Stimulated activated CD8-positive, alpha-beta memory T cell treated with anti-CD3 and anti-CD28 coated beads, Interleukin-15, amount 100 ng/mL, for 24 hours (primary cell): ENCODE measurements at regions not wholly inside any gene's neighbourhood (a gene's known extent, or its start where the extent isn't known, plus 50 kb on each side); places are given as distances from the start of the nearest gene placed in this dataset.
"Not testable (repeated sequence)": the region's sequence is repeated elsewhere in the genome, so short reads cannot be mapped to it uniquely, and the experiment has no call there.

Experiments used
- DNase-seq: peaks from one replicate; pipeline ENCODE4 v3.0.0-alpha.2; 2020; ENCODE audit warnings: low read depth

- not testable (repeated sequence) for DNase-seq
Measured at GRCh38 chr3:94412936-94413335, 350.1 kb downstream of the NSUN3 start.

DNA sequence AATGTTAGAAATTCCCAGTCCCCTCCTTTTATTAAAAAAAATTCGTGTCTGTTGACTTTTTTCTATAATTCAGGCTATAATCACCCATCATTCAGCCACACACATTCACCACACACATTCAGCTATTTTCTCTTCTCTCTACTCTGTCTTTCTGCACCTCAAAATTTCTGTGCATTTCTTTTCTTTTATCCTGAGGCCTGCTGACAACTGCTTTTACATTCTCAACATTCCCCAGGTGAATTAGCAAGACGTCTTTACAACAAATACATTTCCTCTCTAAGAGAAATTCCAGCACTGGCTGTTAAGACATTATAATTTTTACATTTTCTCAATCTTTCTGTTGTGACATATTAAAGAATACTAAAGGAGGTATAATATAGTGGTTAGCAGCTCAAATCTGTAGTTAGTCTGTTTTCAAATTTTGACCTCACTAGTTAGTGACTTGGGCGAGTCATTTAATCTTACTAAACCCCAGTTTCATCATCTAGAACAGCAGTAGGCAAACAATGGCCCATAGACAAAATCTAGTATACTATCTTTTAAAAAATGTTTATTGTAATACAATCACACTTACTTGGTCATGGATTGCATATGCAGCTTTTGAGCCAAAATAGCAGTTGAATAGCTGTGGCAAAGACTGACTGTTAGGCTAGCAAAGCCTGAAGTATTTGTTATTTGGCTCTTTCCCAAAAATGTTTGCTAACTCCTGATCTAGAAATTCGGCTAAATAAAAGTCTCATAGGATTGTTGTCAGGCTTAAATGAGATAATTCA lies 350.7 kb downstream of the NSUN3 start:
- no peak for DNase-seq

DNA sequence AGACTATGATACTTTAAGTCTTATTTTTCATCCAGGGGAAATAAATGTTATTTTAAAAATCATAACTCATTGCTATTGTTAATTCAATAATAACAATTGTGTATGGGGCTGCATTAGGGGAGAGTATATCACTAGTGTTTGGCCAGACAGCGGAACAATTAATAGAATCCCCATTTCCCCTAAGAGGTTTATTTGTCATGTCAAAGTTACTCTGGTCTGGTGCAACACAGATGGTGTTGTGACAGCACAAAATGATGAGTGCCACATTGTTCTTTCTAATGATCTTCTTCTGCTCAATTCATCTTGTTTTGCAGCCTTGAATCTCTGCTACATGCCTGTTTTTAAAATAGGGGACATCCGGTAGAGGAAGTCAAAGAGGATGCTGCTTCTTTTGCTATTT lies 351.6 kb downstream of the NSUN3 start:
- no peak for DNase-seq

GRCh38 chr3:94416768-94417167 lies 353.9 kb downstream of the NSUN3 start:
- DNase-seq: no peak

DNA sequence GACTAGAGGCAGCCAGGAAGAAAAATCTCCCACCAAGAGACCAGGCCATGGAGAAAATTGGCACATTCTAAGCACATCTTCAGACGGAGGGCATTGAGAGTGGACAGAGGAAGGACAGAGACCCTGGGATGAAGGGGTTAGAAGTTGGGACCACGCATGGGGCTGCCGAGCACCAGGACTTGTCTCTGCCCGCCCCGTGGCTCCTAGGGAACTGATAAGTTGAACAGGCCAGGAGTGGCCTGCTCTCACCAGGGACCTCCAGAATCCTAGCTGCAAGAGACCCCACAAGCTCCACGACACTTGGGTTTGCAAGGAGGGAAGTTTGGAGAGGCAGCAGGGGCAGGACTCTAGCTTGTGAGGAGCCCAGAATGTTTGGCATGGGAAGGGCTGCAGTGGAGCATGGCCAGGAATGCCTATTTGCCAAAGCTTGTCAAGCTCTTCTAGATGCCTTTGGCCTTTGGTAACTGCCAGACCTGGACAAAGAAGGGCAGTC lies 355.1 kb downstream of the NSUN3 start:
- no peak for DNase-seq

- DNase-seq: no peak
Measured at GRCh38 chr3:94420931-94421330, 358.1 kb downstream of the NSUN3 start.

- no peak for DNase-seq
Measured at GRCh38 chr3:94423578-94423977, 360.7 kb downstream of the NSUN3 start.

DNA sequence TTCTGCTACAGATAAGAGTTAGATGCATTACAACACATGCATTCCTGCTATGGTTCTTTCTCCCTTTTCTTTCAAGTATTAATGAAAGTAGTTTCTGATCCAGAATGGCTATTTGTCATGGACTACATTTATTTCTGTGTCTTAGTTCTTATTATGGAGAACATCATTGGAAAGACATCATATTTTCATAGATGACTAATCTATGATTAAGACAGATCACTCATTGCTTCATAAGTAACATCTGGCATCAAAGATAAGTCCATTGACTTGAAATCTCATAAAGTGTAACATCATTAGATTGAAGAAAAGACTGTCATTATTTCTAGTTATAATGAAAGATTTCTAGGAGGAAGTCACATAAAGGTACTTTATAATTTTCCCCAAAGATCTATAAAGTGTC lies 366.7 kb downstream of the NSUN3 start:
- DNase-seq: no peak

DNA sequence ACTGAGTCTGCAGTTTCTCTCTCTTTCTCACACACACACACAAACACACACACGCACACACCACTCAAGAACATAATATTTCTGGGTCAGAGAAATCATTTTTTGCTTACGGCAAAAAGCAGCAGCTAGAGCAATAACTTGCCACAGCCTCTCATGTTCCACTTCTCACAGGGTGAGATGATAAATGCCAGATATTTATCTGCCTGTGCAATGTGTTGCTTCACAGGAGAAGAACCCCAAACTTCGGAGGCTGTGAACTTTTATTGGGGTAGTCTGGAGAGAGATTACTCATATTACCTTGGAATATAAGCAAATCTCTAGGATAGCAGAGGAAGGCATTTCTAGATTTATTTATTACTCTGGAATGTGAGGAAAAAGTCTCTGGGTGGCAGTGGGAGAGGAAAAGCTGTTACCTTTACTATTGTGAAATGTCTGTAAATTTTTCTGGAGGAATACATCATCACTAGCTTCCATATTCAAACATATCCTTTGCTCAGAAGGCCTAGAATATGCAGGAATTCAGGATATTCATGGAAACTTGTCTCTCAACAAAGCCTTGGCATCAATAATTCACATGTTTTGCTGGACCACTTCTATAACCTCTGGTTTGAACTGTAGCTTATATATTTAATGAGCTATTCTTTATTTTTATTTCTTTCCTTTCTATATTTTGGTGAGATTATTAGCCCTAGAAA lies 369.2 kb downstream of the NSUN3 start:
- no peak for DNase-seq

GRCh38 chr3:94433811-94434210 lies 370.9 kb downstream of the NSUN3 start:
- no peak for DNase-seq

DNA sequence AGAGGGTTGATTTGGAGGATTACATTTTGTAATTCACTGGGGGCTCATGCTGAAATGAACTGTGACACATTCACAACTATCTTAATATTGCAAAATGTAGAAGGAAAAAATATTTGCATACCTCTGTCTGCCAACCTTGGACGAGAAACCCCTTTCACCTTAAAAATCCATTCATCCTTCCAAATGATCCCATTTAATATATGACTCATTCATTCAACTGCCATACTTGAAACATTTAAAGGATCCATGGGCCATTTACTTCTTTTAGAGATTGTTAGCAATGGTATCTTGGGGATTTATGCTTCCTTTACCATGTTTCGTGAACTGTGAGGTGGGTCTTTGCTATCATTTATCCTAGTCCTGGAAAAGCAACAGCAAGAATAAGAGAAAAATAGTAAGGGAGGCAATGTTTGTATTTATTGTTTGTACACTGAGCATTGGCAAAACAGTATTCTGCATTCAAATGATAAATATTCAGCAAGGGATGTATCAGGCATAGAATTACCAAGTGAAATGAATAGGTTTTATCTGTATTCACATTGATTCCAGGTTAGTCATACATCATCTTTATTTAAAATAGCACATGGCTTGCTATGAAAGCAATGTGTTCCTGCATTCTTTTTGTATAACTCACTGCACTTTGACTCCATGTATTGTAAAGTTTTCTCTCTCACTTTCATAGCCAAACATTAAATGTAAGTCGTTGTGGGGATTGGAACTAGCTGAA lies 378.1 kb downstream of the NSUN3 start:
- DNase-seq: no peak

DNA sequence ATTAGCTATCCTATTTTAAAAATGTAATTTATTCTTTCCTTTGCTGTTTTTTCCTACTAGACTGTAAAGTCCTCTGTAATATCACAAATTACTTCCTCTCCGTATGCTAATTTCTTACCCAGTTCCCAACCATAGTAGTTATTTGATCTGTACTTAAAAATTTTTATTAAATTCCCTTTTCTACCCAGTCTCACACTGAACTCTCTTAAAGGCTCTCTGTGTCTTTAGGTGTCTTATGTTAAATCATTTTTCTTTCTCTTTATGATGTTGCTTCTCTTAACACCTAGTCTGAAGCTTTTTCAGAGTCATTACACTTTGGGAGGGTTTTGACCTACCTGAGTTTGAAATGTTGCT lies 378.6 kb downstream of the NSUN3 start:
- no peak for DNase-seq

DNA sequence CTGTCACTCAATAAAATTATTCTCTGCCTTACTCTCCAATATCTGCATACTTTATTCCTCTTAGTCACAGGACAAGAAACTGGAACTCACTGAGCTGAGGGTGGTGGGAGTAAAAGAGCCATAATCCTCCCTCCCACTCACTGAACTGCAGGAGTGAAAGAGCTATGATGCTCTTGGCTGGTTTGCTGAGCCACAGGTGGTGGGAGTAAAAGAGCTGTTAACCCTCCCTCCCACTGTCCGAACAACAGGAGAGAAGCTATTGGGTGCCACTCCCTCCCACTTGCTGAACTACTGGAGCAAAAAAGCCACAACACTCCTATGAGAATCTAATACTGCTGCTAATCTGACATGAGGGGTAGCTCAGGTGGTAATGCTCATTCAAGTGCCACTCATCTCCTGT lies 391.0 kb downstream of the NSUN3 start:
- no peak for DNase-seq

- no peak for DNase-seq
Measured at GRCh38 chr3:94459167-94459566, 396.3 kb downstream of the NSUN3 start.

DNA sequence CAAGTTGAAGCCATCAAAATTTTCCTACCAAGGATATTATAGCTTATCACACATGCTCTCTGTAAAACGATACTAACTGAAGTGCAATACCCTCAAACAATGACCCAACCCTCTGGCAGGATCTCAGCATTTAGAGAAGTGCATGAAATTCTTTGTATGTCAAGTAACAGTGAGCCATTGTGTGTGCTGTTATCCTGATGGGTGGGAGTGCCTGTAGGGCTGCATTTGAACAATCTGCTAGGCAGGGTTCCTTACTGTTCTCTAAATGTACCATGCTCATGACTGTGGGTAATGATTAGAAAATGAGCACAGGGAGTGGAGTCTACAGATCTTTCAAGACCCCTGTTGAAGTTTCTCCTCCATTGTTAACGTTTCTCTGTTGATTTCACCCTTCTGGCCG lies 398.1 kb downstream of the NSUN3 start:
- no peak for DNase-seq

- no peak for DNase-seq
Measured at GRCh38 chr3:94462931-94463330, 400.1 kb downstream of the NSUN3 start.

DNA sequence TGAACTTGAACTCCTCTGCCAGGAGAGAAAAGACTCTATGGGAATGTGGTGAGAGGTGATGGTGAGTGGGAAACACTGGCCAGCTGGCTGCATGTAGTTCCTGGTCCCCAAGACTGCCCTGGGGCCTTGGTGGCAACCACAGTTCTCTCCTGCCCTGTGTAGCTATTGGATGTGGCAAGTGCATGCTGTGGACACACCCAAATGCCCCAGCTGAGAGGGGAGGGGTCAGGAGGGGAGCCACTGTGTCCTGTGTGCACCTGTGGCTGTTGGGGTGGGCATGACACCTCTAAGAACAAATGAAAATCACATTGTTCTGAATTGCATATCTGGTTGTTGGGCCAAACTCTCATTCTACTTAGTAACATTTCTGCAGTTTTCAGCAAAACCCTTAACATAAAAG lies 409.6 kb downstream of the NSUN3 start:
- no peak for DNase-seq

GRCh38 chr3:94481226-94481898 lies 418.5 kb downstream of the NSUN3 start:
- no peak for DNase-seq

GRCh38 chr3:94482686-94483085 lies 419.8 kb downstream of the NSUN3 start:
- DNase-seq: no peak

- no peak for DNase-seq
Measured at GRCh38 chr3:94483403-94483802, 420.5 kb downstream of the NSUN3 start.

GRCh38 chr3:94494992-94495391 lies 432.1 kb downstream of the NSUN3 start:
- no peak for DNase-seq

DNA sequence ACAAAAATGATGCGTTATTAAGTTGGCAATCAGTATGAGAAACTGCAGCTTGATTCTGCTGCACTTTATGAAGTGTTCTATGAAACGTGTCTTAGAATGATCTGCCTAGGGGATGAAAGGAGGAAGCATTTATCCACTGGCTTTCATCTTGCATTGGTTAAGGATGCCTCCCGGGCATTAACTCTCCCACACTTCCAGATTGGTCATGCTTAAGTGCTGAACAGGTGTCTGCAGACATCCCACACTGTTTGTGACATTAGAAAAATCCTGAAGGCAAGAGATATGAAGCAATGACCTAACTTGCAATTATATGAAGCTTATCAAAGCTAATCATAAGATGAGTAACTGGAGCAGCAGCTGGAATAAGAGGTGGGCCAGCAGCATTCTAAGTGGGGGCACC lies 437.3 kb downstream of the NSUN3 start:
- no peak for DNase-seq
